IMR-90 (cell line): ENCODE measurements at regions not wholly inside any gene's neighbourhood (a gene's known extent, or its start where the extent isn't known, plus 50 kb on each side); places are given as distances from the start of the nearest gene placed in this dataset.

Experiments
- ATAC-seq: fragments of 200-7000 bp; cut with Tn5 transposase; 2 replicates; pipeline ENCODE4 v1.9.1; 2020; ENCODE audit warnings: low read depth, mild to moderate bottlenecking, moderate library complexity
- BruUV-seq: library from RNA; stranded (reverse); fragments of 400-500 nt; replicated peaks from 2 replicates; lab custom pipeline; 2021; lab: Mats Ljungman, UMichigan
- CTCF ChIA-PET: fragments of 300-600 bp; formaldehyde crosslinking; extraction: SDS; loops from one replicate; lab custom pipeline; 2021; ENCODE audit warnings: antibody characterized with exemption; lab: Yijun Ruan, JAX
- POLR2A ChIA-PET: fragments of 300-600 bp; sonication (Branson Sonifier 250); formaldehyde crosslinking; loops from one replicate; lab custom pipeline; 2022; ENCODE audit warnings: antibody characterized with exemption; ENCODE audit not compliant: unreplicated experiment; lab: Charles Lee
- DNase-seq: peaks from one replicate; pipeline ENCODE4 v3.0.0; 2013
- H2AFZ ChIP-seq: replicated peaks from 2 replicates; pipeline ENCODE3; 2013; ENCODE audit warnings: low read length, mild to moderate bottlenecking; ENCODE audit not compliant: poor library complexity
- H2AK5ac ChIP-seq: 2 replicates; pipeline ENCODE4 v1.6.1; 2013; ENCODE audit warnings: low read depth, low read length, inconsistent platforms
- H2AK9ac ChIP-seq: replicated peaks from 2 replicates; pipeline ENCODE3; 2013; ENCODE audit warnings: mild to moderate bottlenecking, low read depth, low read length, moderate library complexity; ENCODE audit not compliant: poor library complexity
- H2BK120ac ChIP-seq: 2 replicates; pipeline ENCODE4 v1.6.1; 2013; ENCODE audit warnings: low read depth, low read length, inconsistent platforms
- H2BK15ac ChIP-seq: 3 replicates; pipeline ENCODE4 v1.6.1; 2013; ENCODE audit warnings: low read depth, low read length, inconsistent platforms
- H2BK20ac ChIP-seq: 2 replicates; pipeline ENCODE4 v1.6.1; 2013; ENCODE audit warnings: low read depth, mild to moderate bottlenecking, inconsistent platforms, low read length, moderate library complexity
- H2BK5ac ChIP-seq: 2 replicates; pipeline ENCODE4 v1.6.1; 2013; ENCODE audit warnings: mild to moderate bottlenecking, low read depth, low read length, inconsistent platforms; ENCODE audit not compliant: poor library complexity, severe bottlenecking
- H3K14ac ChIP-seq: replicated peaks from 2 replicates; pipeline ENCODE4 v1.6.1; 2013; ENCODE audit warnings: low read depth, low read length, inconsistent platforms
- H3K18ac ChIP-seq: 2 replicates; pipeline ENCODE4 v1.6.1; 2013; ENCODE audit warnings: low read depth, low read length, control low read depth
- H3K23ac ChIP-seq: 2 replicates; pipeline ENCODE4 v1.6.1; 2013; ENCODE audit warnings: low read depth, low read length, inconsistent platforms
- H3K27ac ChIP-seq: 2 replicates; pipeline ENCODE4 v1.5.1; 2013; ENCODE audit warnings: mild to moderate bottlenecking, control low read depth, low read length; ENCODE audit not compliant: insufficient read depth
- H3K27me3 ChIP-seq: 2 replicates; pipeline ENCODE4 v1.6.1; 2013; ENCODE audit warnings: low read length; ENCODE audit not compliant: control insufficient read depth, insufficient read depth
- H3K36me3 ChIP-seq: 2 replicates; pipeline ENCODE4 v1.6.1; 2013; ENCODE audit warnings: low read length, mixed read lengths; ENCODE audit not compliant: control insufficient read depth, insufficient read depth
- H3K4ac ChIP-seq: 2 replicates; pipeline ENCODE4 v1.6.1; 2013; ENCODE audit warnings: low read depth, low read length, inconsistent platforms
- H3K4me1 ChIP-seq: 2 replicates; pipeline ENCODE4 v1.6.1; 2013; ENCODE audit warnings: low read length, mixed read lengths; ENCODE audit not compliant: control insufficient read depth, insufficient read depth
- H3K4me2 ChIP-seq: 2 replicates; pipeline ENCODE4 v1.6.1; 2013; ENCODE audit warnings: low read depth, mild to moderate bottlenecking, control low read depth, low read length, moderate library complexity
- H3K4me3 ChIP-seq: 2 replicates; pipeline ENCODE4 v1.5.1; 2013; ENCODE audit warnings: low read depth, mild to moderate bottlenecking, control low read depth, low read length, moderate library complexity; ENCODE audit not compliant: insufficient read depth
- H3K56ac ChIP-seq: 2 replicates; pipeline ENCODE4 v1.6.1; 2013; ENCODE audit warnings: low read length, inconsistent platforms; ENCODE audit not compliant: insufficient read depth; ENCODE audit errors: extremely low read depth
- H3K79me1 ChIP-seq, 2 experiments: 2 replicates each; pipeline ENCODE4 v1.6.1; 2013; ENCODE audit warnings: low read length in 2 of 2, inconsistent platforms in 1 of 2, low read depth in 1 of 2
- H3K9ac ChIP-seq: 2 replicates; pipeline ENCODE4 v1.6.1; 2013; ENCODE audit warnings: low read depth, low read length, control low read depth
- H3K9me1 ChIP-seq: 2 replicates; pipeline ENCODE4 v1.6.1; 2013; ENCODE audit warnings: low read length, inconsistent platforms; ENCODE audit not compliant: insufficient read depth
- H3K9me3 ChIP-seq: 2 replicates; pipeline ENCODE4 v1.6.1; 2013; ENCODE audit warnings: low read length; ENCODE audit not compliant: control insufficient read depth, insufficient read depth
- H4K20me1 ChIP-seq: 2 replicates; pipeline ENCODE4 v1.6.1; 2013; ENCODE audit warnings: low read length, inconsistent platforms; ENCODE audit not compliant: insufficient read depth
- H4K5ac ChIP-seq: 2 replicates; pipeline ENCODE4 v1.6.1; 2013; ENCODE audit warnings: mild to moderate bottlenecking, low read depth, low read length, control low read depth
- H4K8ac ChIP-seq, 2 experiments: 2 replicates each; pipeline ENCODE4 v1.6.1; 2013; ENCODE audit warnings: low read depth in 2 of 2, low read length in 2 of 2, control low read depth in 1 of 2, inconsistent platforms in 1 of 2
- H4K91ac ChIP-seq: 2 replicates; pipeline ENCODE4 v1.6.1; 2013; ENCODE audit warnings: low read depth, low read length, inconsistent platforms; ENCODE audit not compliant: insufficient read depth
- BHLHE40 ChIP-seq: fragments of 150-350 bp; IDR thresholded peaks from 2 replicates; pipeline ENCODE4 v1.6.1; 2016; ENCODE audit warnings: mild to moderate bottlenecking, low read depth, low read length
- CEBPB ChIP-seq: IDR thresholded peaks from 2 replicates; pipeline ENCODE4 v1.6.1; 2012; ENCODE audit warnings: low read depth, low read length, improper control_type of control experiment
- CHD1 ChIP-seq: IDR thresholded peaks from 2 replicates; pipeline ENCODE4 v1.6.1; 2012; ENCODE audit warnings: low read depth, low read length, improper control_type of control experiment
- FOS ChIP-seq: fragments of 150-350 bp; IDR thresholded peaks from 2 replicates; pipeline ENCODE4 v1.6.1; 2016; ENCODE audit warnings: low read depth, low read length
- MAFK ChIP-seq: IDR thresholded peaks from 2 replicates; pipeline ENCODE4 v1.6.1; 2012; ENCODE audit warnings: low read depth, low read length, improper control_type of control experiment
- MAZ ChIP-seq: IDR thresholded peaks from 2 replicates; pipeline ENCODE4 v1.6.1; 2012; ENCODE audit warnings: low read depth, mild to moderate bottlenecking, low read length, improper control_type of control experiment, moderate library complexity, borderline replicate concordance
- MXI1 ChIP-seq: IDR thresholded peaks from 2 replicates; pipeline ENCODE4 v1.6.1; 2012; ENCODE audit warnings: low read depth, mild to moderate bottlenecking, low read length, moderate library complexity, borderline replicate concordance
- NFE2L2 ChIP-seq: fragments of 150-350 bp; IDR thresholded peaks from 2 replicates; pipeline ENCODE4 v1.6.1; 2016; ENCODE audit warnings: low read depth, mild to moderate bottlenecking, low read length
- POLR2A ChIP-seq: IDR thresholded peaks from 2 replicates; pipeline ENCODE4 v1.6.1; 2012; ENCODE audit warnings: mild to moderate bottlenecking, low read depth, low read length
- RAD21 ChIP-seq: IDR thresholded peaks from 2 replicates; pipeline ENCODE4 v1.6.1; 2012; ENCODE audit warnings: low read length, improper control_type of control experiment
- RCOR1 ChIP-seq: IDR thresholded peaks from 2 replicates; pipeline ENCODE4 v1.6.1; 2012; ENCODE audit warnings: mild to moderate bottlenecking, low read length, improper control_type of control experiment; ENCODE audit not compliant: insufficient replicate concordance
- RFX5 ChIP-seq: IDR thresholded peaks from 2 replicates; pipeline ENCODE4 v1.8.0; 2012; ENCODE audit warnings: low read depth, mild to moderate bottlenecking, low read length, moderate library complexity
- SMC3 ChIP-seq: fragments of 150-350 bp; IDR thresholded peaks from 2 replicates; pipeline ENCODE4 v1.6.1; 2016; ENCODE audit warnings: low read depth, mild to moderate bottlenecking, antibody characterized with exemption, low read length, moderate library complexity
- WGBS, 2 experiments: methylation state at CpG; one replicate each; pipeline versions ENCODE4 v1.1.5 to v1.1.7; 2013; ENCODE audit warnings: missing lambda C conversion rate in 2 of 2; ENCODE audit not compliant: insufficient read length in 1 of 2; ENCODE audit errors: extremely low coverage in 2 of 2; 5-methylcytosine and 5-hydroxymethylcytosine counted together
- dilution Hi-C: fragments of 300-500 bp; cut with HindIII; formaldehyde crosslinking; loops from one replicate; pipeline ENCODE4 v1.14.3; 2018; ENCODE audit warnings: low sequenced_read_pairs; ENCODE audit not compliant: unreplicated experiment
- in situ Hi-C: fragments of 300-500 bp; cut with MboI; formaldehyde crosslinking; loops from 3 replicates; pipeline ENCODE4 v1.14.3; 2019; ENCODE audit warnings: low sequenced_read_pairs, inconsistent platforms, mixed read lengths
- intact Hi-C: fragments of 100-400 bp; cut with micrococcal nuclease; formaldehyde crosslinking; loops from 2 replicates; pipeline ENCODE4 v1.10.0; 2022
- TF ChIP-seq, protein P1 (sequence below): fragments of 150-350 bp; IDR thresholded peaks from 2 replicates; pipeline ENCODE4 v1.6.1; 2017; ENCODE audit warnings: mild to moderate bottlenecking, antibody characterized with exemption, low read length, low read depth
- TF ChIP-seq, protein P2 (sequence below): fragments of 150-350 bp; IDR thresholded peaks from 2 replicates; pipeline ENCODE4 v1.6.1; 2016; ENCODE audit warnings: low read depth, mild to moderate bottlenecking, low read length, moderate library complexity, borderline replicate concordance
- TF ChIP-seq, protein P3 (sequence below): conservative IDR thresholded peaks from 2 replicates; pipeline ENCODE4 v1.5.1; 2012; ENCODE audit warnings: mild to moderate bottlenecking, low read depth, low read length, improper control_type of control experiment

DNA sequence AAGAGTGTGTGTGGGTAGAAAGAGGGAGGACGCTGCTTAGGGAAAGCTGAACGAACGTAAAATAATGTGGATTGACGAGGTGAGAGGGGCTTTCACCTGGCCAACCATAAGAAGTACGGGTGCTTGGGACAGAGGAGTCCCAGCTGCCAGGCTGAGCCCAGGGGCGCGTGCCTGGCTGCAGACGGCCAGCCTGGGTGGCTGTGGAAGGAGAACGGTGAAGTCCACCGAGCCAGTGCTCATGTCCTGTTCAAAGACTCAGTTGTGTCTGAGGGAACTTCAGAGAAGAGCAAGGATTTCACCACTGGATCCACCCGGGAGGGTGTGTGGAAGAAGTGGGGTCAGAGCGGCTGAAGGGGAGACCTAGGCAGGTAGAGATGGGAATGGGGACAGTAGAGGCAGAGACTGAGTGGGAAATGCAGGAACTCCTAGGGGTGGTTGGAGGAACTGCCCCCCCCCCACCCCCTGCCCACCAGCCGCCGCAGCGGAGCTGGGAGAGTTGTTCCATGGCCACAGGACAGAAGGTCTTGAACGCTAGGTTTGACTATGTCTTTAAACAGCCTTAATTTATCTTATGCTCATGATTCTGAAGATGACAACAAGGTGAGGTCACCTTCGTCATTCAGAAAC is 68.1 kb upstream of the TBXT start:
- Histone ChIP-seq H3K4ac (no peak overlapping the region), H3K4me2 (no peak overlapping the region), H3K4me3 (no peak overlapping the region), H3K9me1 (no peaks in the 10 kb centered on the region), H4K5ac (no peak overlapping the region), H4K91ac (no peak overlapping the region), H3K9me3 (no peaks in the 10 kb centered on the region), H3K4me1 (no peaks in the 10 kb centered on the region), H4K8ac (no peak overlapping the region), H2AFZ (no peak overlapping the region), H2BK20ac (no peak overlapping the region), H2AK5ac (no peak overlapping the region), H3K23ac (no peak overlapping the region), H3K27me3 (peaks cover 13% of the 10 kb centered on the region), H3K27ac (no peak overlapping the region), H3K79me1 (no peaks in the 10 kb centered on the region), H2AK9ac (no peak overlapping the region), H2BK15ac (no peak overlapping the region), H4K20me1 (no peaks in the 10 kb centered on the region), H3K14ac (no peak overlapping the region), H2BK5ac (no peak overlapping the region), H3K56ac (no peak overlapping the region), H3K9ac (no peak overlapping the region), H3K36me3 (no peaks in the 10 kb centered on the region), H3K18ac (no peak overlapping the region), H2BK120ac (no peak overlapping the region)
- BruUV-seq = no TSS peak
- ChIA-PET POLR2A (no interaction called here), CTCF (interaction anchor here (0.7 kb wide), 1 partner anchor 9 kb away, joined by 3 read pairs; no protein-coding TSS in a partner anchor)
- TF ChIP-seq RCOR1 = no peak
- TF ChIP-seq, protein P1, sequence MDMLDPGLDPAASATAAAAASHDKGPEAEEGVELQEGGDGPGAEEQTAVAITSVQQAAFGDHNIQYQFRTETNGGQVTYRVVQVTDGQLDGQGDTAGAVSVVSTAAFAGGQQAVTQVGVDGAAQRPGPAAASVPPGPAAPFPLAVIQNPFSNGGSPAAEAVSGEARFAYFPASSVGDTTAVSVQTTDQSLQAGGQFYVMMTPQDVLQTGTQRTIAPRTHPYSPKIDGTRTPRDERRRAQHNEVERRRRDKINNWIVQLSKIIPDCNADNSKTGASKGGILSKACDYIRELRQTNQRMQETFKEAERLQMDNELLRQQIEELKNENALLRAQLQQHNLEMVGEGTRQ = no peak
- TF ChIP-seq RAD21 = no peak
- TF ChIP-seq MAFK = no peak
- TF ChIP-seq NFE2L2 = no peak
- no peak for TF ChIP-seq MAZ
- no peak for TF ChIP-seq POLR2A
- TF ChIP-seq SMC3 = no peak
- TF ChIP-seq, protein P2, sequence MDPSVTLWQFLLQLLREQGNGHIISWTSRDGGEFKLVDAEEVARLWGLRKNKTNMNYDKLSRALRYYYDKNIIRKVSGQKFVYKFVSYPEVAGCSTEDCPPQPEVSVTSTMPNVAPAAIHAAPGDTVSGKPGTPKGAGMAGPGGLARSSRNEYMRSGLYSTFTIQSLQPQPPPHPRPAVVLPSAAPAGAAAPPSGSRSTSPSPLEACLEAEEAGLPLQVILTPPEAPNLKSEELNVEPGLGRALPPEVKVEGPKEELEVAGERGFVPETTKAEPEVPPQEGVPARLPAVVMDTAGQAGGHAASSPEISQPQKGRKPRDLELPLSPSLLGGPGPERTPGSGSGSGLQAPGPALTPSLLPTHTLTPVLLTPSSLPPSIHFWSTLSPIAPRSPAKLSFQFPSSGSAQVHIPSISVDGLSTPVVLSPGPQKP = no peak
- TF ChIP-seq RFX5 = no peak
- TF ChIP-seq CHD1 = no peak
- TF ChIP-seq MXI1 = no peak
- TF ChIP-seq FOS = no peak
- TF ChIP-seq CEBPB = no peak
- TF ChIP-seq, protein P3, sequence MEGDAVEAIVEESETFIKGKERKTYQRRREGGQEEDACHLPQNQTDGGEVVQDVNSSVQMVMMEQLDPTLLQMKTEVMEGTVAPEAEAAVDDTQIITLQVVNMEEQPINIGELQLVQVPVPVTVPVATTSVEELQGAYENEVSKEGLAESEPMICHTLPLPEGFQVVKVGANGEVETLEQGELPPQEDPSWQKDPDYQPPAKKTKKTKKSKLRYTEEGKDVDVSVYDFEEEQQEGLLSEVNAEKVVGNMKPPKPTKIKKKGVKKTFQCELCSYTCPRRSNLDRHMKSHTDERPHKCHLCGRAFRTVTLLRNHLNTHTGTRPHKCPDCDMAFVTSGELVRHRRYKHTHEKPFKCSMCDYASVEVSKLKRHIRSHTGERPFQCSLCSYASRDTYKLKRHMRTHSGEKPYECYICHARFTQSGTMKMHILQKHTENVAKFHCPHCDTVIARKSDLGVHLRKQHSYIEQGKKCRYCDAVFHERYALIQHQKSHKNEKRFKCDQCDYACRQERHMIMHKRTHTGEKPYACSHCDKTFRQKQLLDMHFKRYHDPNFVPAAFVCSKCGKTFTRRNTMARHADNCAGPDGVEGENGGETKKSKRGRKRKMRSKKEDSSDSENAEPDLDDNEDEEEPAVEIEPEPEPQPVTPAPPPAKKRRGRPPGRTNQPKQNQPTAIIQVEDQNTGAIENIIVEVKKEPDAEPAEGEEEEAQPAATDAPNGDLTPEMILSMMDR = no peak
- TF ChIP-seq BHLHE40 = no peak
- ATAC-seq (no peak), DNase-seq (no peak)
- in situ Hi-C loops (no loop called here), intact Hi-C loops (no loop called here), dilution Hi-C loops (no loop called here)
- 67% methylated on average over 3 of the region's 17 CpGs; no CpG with 5 or more reads in 1 of the 2 experiments for WGBS, 2 experiments
